Heart left ventricle (tissue), 13 donors: ENCODE measurements at regions not wholly inside any gene's neighbourhood (a gene's known extent, or its start where the extent isn't known, plus 50 kb on each side); places are given as distances from the start of the nearest gene placed in this dataset.

Experiments
- POLR2A ChIP-seq, 2 donors: fragments of 450-650 bp; IDR thresholded peaks; one replicate each; pipeline ENCODE4 v1.6.1; 2017; ENCODE audit warnings: antibody characterized with exemption in 2 of 2, mild to moderate bottlenecking in 2 of 2, moderate library complexity in 2 of 2
- TF ChIP-seq, protein P1 (sequence below), 12 donors: fragments of 200-600 bp; sonication (generic) in 4 of 12; IDR thresholded peaks; one replicate each; pipeline versions ENCODE4 v1.5.0 to v1.8.0; 2018 to 2022; ENCODE audit warnings: antibody characterized with exemption in 12 of 12, mild to moderate bottlenecking in 5 of 12
- donor health status: ischemic (EF 13 %, LVEDD 7.1; RV severe dilation, severe dysfunction).
- donor health status: DM: no; HTN: yes; CAD: no.
- donor health status: DM: no; HTN: no; CAD: no.
- donor health status: ischemic (EF 25% LVEDD 6.9; RV normal size, moderate dysfunction).
- donor health status: ischemic (EF 25% LVEDD 5.7; RV mildly dilated, moderate dysfunction).
- donor health status: ischemic (EF 35%, LVEDD 5.7; RV mildly dilated, moderate dysfunction).
- donor health status: nonischemic (EF 11% LVEDD 7.7; RV severe dilation, severe dysfunction).
- donor health status: DM: yes; HTN: yes; CAD: no.
- donor health status: PGD.
- donor health status: ischemic (EF 29% LVEDD 5.4; RV normal size, mild dysfunction).
- donor health status: nonischemic (EF 23%, LVEDD 6.1; RV moderate dilation, normal function).

DNA sequence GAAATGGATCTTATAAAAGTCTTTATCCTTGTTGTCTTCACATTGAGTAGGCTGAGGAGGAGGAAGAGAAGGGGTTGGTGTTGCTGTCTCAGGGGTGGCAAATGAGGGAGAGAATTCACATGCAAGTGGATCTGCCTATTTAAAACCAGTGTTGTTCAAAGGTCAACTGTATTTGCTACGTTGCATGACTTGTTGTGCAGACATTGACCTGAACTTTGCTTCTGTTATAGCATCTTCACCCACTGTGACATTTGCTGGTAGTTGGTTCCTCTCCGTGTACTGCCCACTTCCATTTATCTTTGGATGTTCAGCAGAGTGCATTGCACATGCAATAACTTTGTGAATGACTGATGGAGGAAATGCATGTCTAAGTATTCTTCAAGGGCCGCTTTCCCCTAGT lies 228.6 kb upstream of the DPP10 start:
- TF ChIP-seq POLR2A (IDR thresholded peaks at IDR 0.05) = no peak
- TF ChIP-seq, protein P1, sequence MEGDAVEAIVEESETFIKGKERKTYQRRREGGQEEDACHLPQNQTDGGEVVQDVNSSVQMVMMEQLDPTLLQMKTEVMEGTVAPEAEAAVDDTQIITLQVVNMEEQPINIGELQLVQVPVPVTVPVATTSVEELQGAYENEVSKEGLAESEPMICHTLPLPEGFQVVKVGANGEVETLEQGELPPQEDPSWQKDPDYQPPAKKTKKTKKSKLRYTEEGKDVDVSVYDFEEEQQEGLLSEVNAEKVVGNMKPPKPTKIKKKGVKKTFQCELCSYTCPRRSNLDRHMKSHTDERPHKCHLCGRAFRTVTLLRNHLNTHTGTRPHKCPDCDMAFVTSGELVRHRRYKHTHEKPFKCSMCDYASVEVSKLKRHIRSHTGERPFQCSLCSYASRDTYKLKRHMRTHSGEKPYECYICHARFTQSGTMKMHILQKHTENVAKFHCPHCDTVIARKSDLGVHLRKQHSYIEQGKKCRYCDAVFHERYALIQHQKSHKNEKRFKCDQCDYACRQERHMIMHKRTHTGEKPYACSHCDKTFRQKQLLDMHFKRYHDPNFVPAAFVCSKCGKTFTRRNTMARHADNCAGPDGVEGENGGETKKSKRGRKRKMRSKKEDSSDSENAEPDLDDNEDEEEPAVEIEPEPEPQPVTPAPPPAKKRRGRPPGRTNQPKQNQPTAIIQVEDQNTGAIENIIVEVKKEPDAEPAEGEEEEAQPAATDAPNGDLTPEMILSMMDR (IDR thresholded peaks at IDR 0.05) = no peak
